ENCODE measurements at regions not wholly inside any gene's neighbourhood (a gene's known extent, or its start where the extent isn't known, plus 50 kb on each side); places are given as distances from the start of the nearest gene placed in this dataset.

DNA sequence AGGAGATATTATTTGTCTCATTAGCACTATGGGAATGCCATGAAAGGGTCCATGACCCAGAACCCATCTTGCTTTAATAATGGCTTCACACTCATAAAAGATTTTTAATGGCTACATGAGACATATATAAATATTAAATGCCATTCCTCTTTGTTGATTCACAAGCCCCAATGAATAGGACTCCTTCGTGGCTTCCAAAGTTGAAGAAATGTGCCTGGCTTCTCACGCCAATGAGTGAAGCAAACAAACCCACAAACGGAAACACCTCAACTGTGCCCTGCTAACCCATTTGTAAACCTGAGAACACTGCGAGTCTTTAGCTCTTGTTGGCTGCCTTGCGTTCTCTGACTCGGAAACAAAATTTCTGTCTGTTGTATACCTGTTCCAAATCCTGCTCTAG lies 381.7 kb upstream of the DDHD1 start:
- H3F3A ChIP-seq (ENCODE audit: insufficient read depth, low read length) = no peaks in the 10 kb centered on the region
- H3K9ac ChIP-seq (ENCODE audit: low read length) = no peak overlapping the region
- no peaks in the 10 kb centered on the region for H3K9me3 ChIP-seq (ENCODE audit: low read length)
- H3K9me2 ChIP-seq (ENCODE audit: low read depth, low read length) = no peaks in the 10 kb centered on the region
- no peaks in the 10 kb centered on the region for H4K20me1 ChIP-seq (ENCODE audit: insufficient read depth, low read length)
- no peak overlapping the region for H3K27ac ChIP-seq (ENCODE audit: low read depth, low read length, poor library complexity, severe bottlenecking)
- H3K4me2 ChIP-seq (ENCODE audit: low read length) = no peak overlapping the region
- H3K4me3 ChIP-seq (ENCODE audit: low read depth, low read length, poor library complexity, severe bottlenecking) = no peak overlapping the region
- H2AFZ ChIP-seq (ENCODE audit: low read length) = no peak overlapping the region
- TF ChIP-seq EZH2 (IDR thresholded peaks at IDR 0.05; ENCODE audit: borderline replicate concordance, low read length) = no peak
- TF ChIP-seq, protein P1, sequence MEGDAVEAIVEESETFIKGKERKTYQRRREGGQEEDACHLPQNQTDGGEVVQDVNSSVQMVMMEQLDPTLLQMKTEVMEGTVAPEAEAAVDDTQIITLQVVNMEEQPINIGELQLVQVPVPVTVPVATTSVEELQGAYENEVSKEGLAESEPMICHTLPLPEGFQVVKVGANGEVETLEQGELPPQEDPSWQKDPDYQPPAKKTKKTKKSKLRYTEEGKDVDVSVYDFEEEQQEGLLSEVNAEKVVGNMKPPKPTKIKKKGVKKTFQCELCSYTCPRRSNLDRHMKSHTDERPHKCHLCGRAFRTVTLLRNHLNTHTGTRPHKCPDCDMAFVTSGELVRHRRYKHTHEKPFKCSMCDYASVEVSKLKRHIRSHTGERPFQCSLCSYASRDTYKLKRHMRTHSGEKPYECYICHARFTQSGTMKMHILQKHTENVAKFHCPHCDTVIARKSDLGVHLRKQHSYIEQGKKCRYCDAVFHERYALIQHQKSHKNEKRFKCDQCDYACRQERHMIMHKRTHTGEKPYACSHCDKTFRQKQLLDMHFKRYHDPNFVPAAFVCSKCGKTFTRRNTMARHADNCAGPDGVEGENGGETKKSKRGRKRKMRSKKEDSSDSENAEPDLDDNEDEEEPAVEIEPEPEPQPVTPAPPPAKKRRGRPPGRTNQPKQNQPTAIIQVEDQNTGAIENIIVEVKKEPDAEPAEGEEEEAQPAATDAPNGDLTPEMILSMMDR (IDR thresholded peaks at IDR 0.05; ENCODE audit: low read length) = no peak
- no peaks in the 10 kb centered on the region for H3K36me3 ChIP-seq (ENCODE audit: insufficient read depth, low read length)
- H3K4me1 ChIP-seq (ENCODE audit: insufficient read depth, low read length, severe bottlenecking) = no peaks in the 10 kb centered on the region
- H3K27me3 ChIP-seq (ENCODE audit: insufficient read depth, low read length) = no peaks in the 10 kb centered on the region; the same call in 1 of the 2 replicates
- no peaks in the 10 kb centered on the region for H3K79me2 ChIP-seq (ENCODE audit: insufficient read depth, low read length)

GRCh38 chr14:53533384-53533970 lies 380.4 kb upstream of the DDHD1 start:
- H3K9ac ChIP-seq (ENCODE audit: low read length) = no peak overlapping the region
- no peaks in the 10 kb centered on the region for H4K20me1 ChIP-seq (ENCODE audit: insufficient read depth, low read length)
- H3K4me1 ChIP-seq (ENCODE audit: insufficient read depth, low read length, severe bottlenecking) = no peaks in the 10 kb centered on the region
- no peak overlapping the region for H3K4me2 ChIP-seq (ENCODE audit: low read length)
- no peaks in the 10 kb centered on the region for H3K9me2 ChIP-seq (ENCODE audit: low read depth, low read length)
- H3K79me2 ChIP-seq (ENCODE audit: insufficient read depth, low read length) = no peaks in the 10 kb centered on the region
- no peak overlapping the region for H2AFZ ChIP-seq (ENCODE audit: low read length)
- H3K36me3 ChIP-seq (ENCODE audit: insufficient read depth, low read length) = no peaks in the 10 kb centered on the region
- H3K4me3 ChIP-seq (ENCODE audit: low read depth, low read length, poor library complexity, severe bottlenecking) = no peak overlapping the region
- no peak overlapping the region for H3K27ac ChIP-seq (ENCODE audit: low read depth, low read length, poor library complexity, severe bottlenecking)
- H3F3A ChIP-seq (ENCODE audit: insufficient read depth, low read length) = no peaks in the 10 kb centered on the region
- H3K27me3 ChIP-seq (ENCODE audit: insufficient read depth, low read length) = no peaks in the 10 kb centered on the region; the same call in 1 of the 2 replicates
- TF ChIP-seq EZH2 (IDR thresholded peaks at IDR 0.05; ENCODE audit: borderline replicate concordance, low read length) = no peak
- TF ChIP-seq, protein P1 (IDR thresholded peaks at IDR 0.05; ENCODE audit: low read length) = no peak
- no peaks in the 10 kb centered on the region for H3K9me3 ChIP-seq (ENCODE audit: low read length)

GRCh38 chr14:53532853-53533252 lies 379.7 kb upstream of the DDHD1 start:
- no peaks in the 10 kb centered on the region for H3K79me2 ChIP-seq (ENCODE audit: insufficient read depth, low read length)
- H3K9me3 ChIP-seq (ENCODE audit: low read length) = no peaks in the 10 kb centered on the region
- H3K36me3 ChIP-seq (ENCODE audit: insufficient read depth, low read length) = no peaks in the 10 kb centered on the region
- H3K9me2 ChIP-seq (ENCODE audit: low read depth, low read length) = no peaks in the 10 kb centered on the region
- H3K9ac ChIP-seq (ENCODE audit: low read length) = no peak overlapping the region
- no peak overlapping the region for H3K4me3 ChIP-seq (ENCODE audit: low read depth, low read length, poor library complexity, severe bottlenecking)
- H2AFZ ChIP-seq (ENCODE audit: low read length) = no peak overlapping the region
- no peak overlapping the region for H3K27ac ChIP-seq (ENCODE audit: low read depth, low read length, poor library complexity, severe bottlenecking)
- no peaks in the 10 kb centered on the region for H4K20me1 ChIP-seq (ENCODE audit: insufficient read depth, low read length)
- H3K27me3 ChIP-seq (ENCODE audit: insufficient read depth, low read length) = no peaks in the 10 kb centered on the region; the same call in 1 of the 2 replicates
- no peaks in the 10 kb centered on the region for H3F3A ChIP-seq (ENCODE audit: insufficient read depth, low read length)
- no peaks in the 10 kb centered on the region for H3K4me1 ChIP-seq (ENCODE audit: insufficient read depth, low read length, severe bottlenecking)
- H3K4me2 ChIP-seq (ENCODE audit: low read length) = no peak overlapping the region
- TF ChIP-seq EZH2 (IDR thresholded peaks at IDR 0.05; ENCODE audit: borderline replicate concordance, low read length) = no peak
- TF ChIP-seq, protein P1 (IDR thresholded peaks at IDR 0.05; ENCODE audit: low read length) = no peak
